PC-9 (cell line): ENCODE measurements at regions not wholly inside any gene's neighbourhood (a gene's known extent, or its start where the extent isn't known, plus 50 kb on each side); places are given as distances from the start of the nearest gene placed in this dataset.

Experiments used
- EZH2 ChIP-seq: fragments of 200-600 bp; sonication (generic); IDR thresholded peaks from 2 replicates; pipeline ENCODE4 v1.8.0; 2017; ENCODE audit warnings: antibody characterized with exemption, low read depth
- TF ChIP-seq, protein P1 (sequence below): fragments of 200-600 bp; sonication (generic); conservative IDR thresholded peaks from 2 replicates; pipeline ENCODE4 v1.6.1; 2017; ENCODE audit warnings: mixed run types, antibody characterized with exemption, mild to moderate bottlenecking, moderate library complexity

- TF ChIP-seq, protein P1, sequence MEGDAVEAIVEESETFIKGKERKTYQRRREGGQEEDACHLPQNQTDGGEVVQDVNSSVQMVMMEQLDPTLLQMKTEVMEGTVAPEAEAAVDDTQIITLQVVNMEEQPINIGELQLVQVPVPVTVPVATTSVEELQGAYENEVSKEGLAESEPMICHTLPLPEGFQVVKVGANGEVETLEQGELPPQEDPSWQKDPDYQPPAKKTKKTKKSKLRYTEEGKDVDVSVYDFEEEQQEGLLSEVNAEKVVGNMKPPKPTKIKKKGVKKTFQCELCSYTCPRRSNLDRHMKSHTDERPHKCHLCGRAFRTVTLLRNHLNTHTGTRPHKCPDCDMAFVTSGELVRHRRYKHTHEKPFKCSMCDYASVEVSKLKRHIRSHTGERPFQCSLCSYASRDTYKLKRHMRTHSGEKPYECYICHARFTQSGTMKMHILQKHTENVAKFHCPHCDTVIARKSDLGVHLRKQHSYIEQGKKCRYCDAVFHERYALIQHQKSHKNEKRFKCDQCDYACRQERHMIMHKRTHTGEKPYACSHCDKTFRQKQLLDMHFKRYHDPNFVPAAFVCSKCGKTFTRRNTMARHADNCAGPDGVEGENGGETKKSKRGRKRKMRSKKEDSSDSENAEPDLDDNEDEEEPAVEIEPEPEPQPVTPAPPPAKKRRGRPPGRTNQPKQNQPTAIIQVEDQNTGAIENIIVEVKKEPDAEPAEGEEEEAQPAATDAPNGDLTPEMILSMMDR, result no peak
- TF ChIP-seq EZH2, result no peak
These were observed 288.7 kb upstream of the FLRT2 start for GRCh38 chr14:85241022-85241855.
